Stimulated activated CD4-positive, alpha-beta T cell treated with anti-CD3 and anti-CD28 coated beads, Interleukin-4, amount 100 ng/mL, for 24 hours (primary cell): ENCODE measurements at regions not wholly inside any gene's neighbourhood (a gene's known extent, or its start where the extent isn't known, plus 50 kb on each side); places are given as distances from the start of the nearest gene placed in this dataset.

Source experiments
- DNase-seq: peaks from one replicate; pipeline ENCODE4 v3.0.0-alpha.2; 2020

GRCh38 chr1:8078176-8078671, 52.1 kb upstream of the ERRFI1 start:
- DNase-seq = no peak

GRCh38 chr1:8077602-8078001, 51.5 kb upstream of the ERRFI1 start:
- DNase-seq = no peak

- DNase-seq = no peak
Measured at GRCh38 chr1:8077120-8077573, 51.0 kb upstream of the ERRFI1 start.

DNA sequence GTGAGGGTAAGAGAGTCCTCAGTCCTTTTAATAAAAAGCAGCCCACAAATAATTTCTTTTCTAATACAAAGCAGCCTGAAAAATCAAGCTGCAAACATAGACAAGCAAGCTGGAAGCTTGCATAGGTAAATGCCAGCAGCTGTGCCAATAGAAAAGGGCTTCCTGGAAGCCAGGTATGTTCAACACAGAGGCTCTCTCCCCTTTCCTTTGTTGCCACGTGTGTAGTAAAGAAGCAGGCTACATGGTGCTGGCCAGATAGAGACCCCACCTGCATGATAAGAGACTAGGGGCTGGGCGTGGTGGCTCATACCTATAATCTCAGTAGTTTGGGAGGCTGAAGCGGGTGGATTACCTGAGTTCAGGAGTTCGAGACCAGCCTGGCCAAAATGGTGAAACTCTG, 50.1 kb upstream of the ERRFI1 start:
- DNase-seq = no peak
